B cell (primary cell): ENCODE measurements at regions not wholly inside any gene's neighbourhood (a gene's known extent, or its start where the extent isn't known, plus 50 kb on each side); places are given as distances from the start of the nearest gene placed in this dataset.

ENCODE experiments used
- ATAC-seq: fragments of 200-7000 bp; cut with Tn5 transposase; one replicate; pipeline ENCODE4 v1.10.0; 2021; ENCODE audit warnings: low read depth, mild to moderate bottlenecking, moderate number of reproducible peaks, moderate library complexity
- CTCF ChIA-PET: fragments of 350-600 bp; sonication (Branson Sonifier 250); formaldehyde crosslinking; loops from one replicate; lab custom pipeline; 2021; ENCODE audit warnings: antibody characterized with exemption, inconsistent platforms; lab: Charles Lee
- POLR2A ChIA-PET: fragments of 350-600 bp; sonication (Branson Sonifier 250); formaldehyde crosslinking; loops from one replicate; lab custom pipeline; 2021; ENCODE audit warnings: antibody characterized with exemption; lab: Charles Lee
- DNase-seq: peaks from one replicate; pipeline ENCODE4 v3.0.0; 2013
- H2AFZ ChIP-seq: 2 replicates; pipeline ENCODE4 v1.6.1; 2012; ENCODE audit warnings: mild to moderate bottlenecking, low read depth, low read length; ENCODE audit not compliant: insufficient read depth, poor library complexity, severe bottlenecking
- H3K27ac ChIP-seq, 2 donors: 1 replicate in 1 of 2; 2 replicates in 1 of 2; pipeline ENCODE4 v1.5.1; 2012 to 2013; ENCODE audit warnings: low read length in 2 of 2, mild to moderate bottlenecking in 2 of 2, moderate library complexity in 1 of 2
- H3K27me3 ChIP-seq, 4 experiments: fragments of 200-600 bp in 1 of 4; sonication (generic) in 1 of 4; replicated peaks in 1 of 4; 1 replicate in 2 of 4; 2 replicates in 2 of 4; pipeline versions ENCODE4 v1.6.1 to v1.7.0; 2013 to 2016; ENCODE audit warnings: low read length in 3 of 4, mild to moderate bottlenecking in 2 of 4, mixed read lengths in 1 of 4, moderate library complexity in 1 of 4; ENCODE audit not compliant: insufficient read depth in 4 of 4, control insufficient read depth in 3 of 4; ENCODE audit errors: control extremely low read depth in 1 of 4
- H3K36me3 ChIP-seq, 2 experiments: replicated peaks in 1 of 2; 1 replicate in 1 of 2; 2 replicates in 1 of 2; pipeline versions ENCODE4 v1.6.1 to v1.7.1; 2013; ENCODE audit warnings: low read length in 1 of 2; ENCODE audit not compliant: insufficient read depth in 2 of 2, control insufficient read depth in 1 of 2; ENCODE audit errors: control extremely low read depth in 1 of 2, extremely low read depth in 1 of 2
- H3K4me1 ChIP-seq, 2 donors: fragments of 200-600 bp in 1 of 2; sonication (generic) in 1 of 2; 1 replicate in 1 of 2; 2 replicates in 1 of 2; pipeline versions ENCODE4 v1.5.1 to v1.6.1; 2013 to 2017; ENCODE audit warnings: low read length in 2 of 2; ENCODE audit not compliant: control insufficient read depth in 2 of 2, insufficient read depth in 2 of 2
- H3K4me2 ChIP-seq: replicated peaks from 2 replicates; pipeline ENCODE3; 2012; ENCODE audit warnings: mild to moderate bottlenecking, low read depth, low read length; ENCODE audit not compliant: poor library complexity, severe bottlenecking
- H3K4me3 ChIP-seq, 5 experiments: fragments of 200-600 bp in 1 of 5; sonication (generic) in 1 of 5; 1 replicate in 3 of 5; 2 replicates in 2 of 5; pipeline versions ENCODE4 v1.5.1 to v1.7.0; 2011 to 2016; ENCODE audit warnings: low read length in 4 of 5, mild to moderate bottlenecking in 4 of 5, low read depth in 2 of 5, control low read depth in 1 of 5, moderate library complexity in 1 of 5; ENCODE audit not compliant: insufficient read depth in 1 of 5; ENCODE audit errors: control extremely low read depth in 1 of 5, extremely low read depth in 1 of 5
- H3K79me2 ChIP-seq: fragments of 200-600 bp; sonication (generic); one replicate; pipeline ENCODE4 v1.6.0; 2016; ENCODE audit warnings: low read length; ENCODE audit not compliant: control insufficient read depth, insufficient read depth
- H3K9ac ChIP-seq: fragments of 200-600 bp; sonication (generic); 2 replicates; pipeline ENCODE4 v1.6.1; 2017; ENCODE audit warnings: mild to moderate bottlenecking, low read length, moderate library complexity
- H3K9me3 ChIP-seq, 3 donors: one replicate each; pipeline versions ENCODE4 v1.6.1 to v1.7.1; 2013; ENCODE audit warnings: low read length in 2 of 3; ENCODE audit not compliant: control insufficient read depth in 2 of 3, insufficient read depth in 1 of 3; ENCODE audit errors: control extremely low read depth in 1 of 3
- H4K20me1 ChIP-seq: 2 replicates; pipeline ENCODE4 v1.6.0; 2012; ENCODE audit warnings: mild to moderate bottlenecking, low read length; ENCODE audit not compliant: insufficient read depth, control insufficient read depth, poor library complexity, severe bottlenecking
- H3K27ac Mint-ChIP-seq: one replicate; pipeline ENCODE4 v1.8.0; 2021; ENCODE audit warnings: mixed read lengths
- H3K27me3 Mint-ChIP-seq: one replicate; pipeline ENCODE4 v1.8.0; 2021; ENCODE audit warnings: mixed read lengths
- H3K4me1 Mint-ChIP-seq: one replicate; pipeline ENCODE4 v1.8.0; 2021; ENCODE audit warnings: mixed read lengths
- H3K4me3 Mint-ChIP-seq: one replicate; pipeline ENCODE4 v1.8.0; 2021; ENCODE audit warnings: mixed read lengths
- H3K9me3 Mint-ChIP-seq: one replicate; pipeline ENCODE4 v1.8.0; 2022; ENCODE audit warnings: mixed read lengths; ENCODE audit not compliant: insufficient read depth
- CTCF ChIP-seq: fragments of 200-600 bp; IDR thresholded peaks from one replicate; pipeline ENCODE4 v1.8.0; 2022; ENCODE audit warnings: antibody characterized with exemption, mild to moderate bottlenecking
- EZH2 ChIP-seq: IDR thresholded peaks from 2 replicates; pipeline ENCODE4 v1.6.1; 2012; ENCODE audit warnings: borderline replicate concordance, low read depth, mild to moderate bottlenecking, moderate library complexity, low read length; ENCODE audit not compliant: insufficient read depth, poor library complexity, severe bottlenecking
- WGBS: methylation state at CpG from one replicate; pipeline ENCODE4 v1.1.5; 2013; ENCODE audit warnings: missing lambda C conversion rate; ENCODE audit not compliant: insufficient coverage; 5-methylcytosine and 5-hydroxymethylcytosine counted together
- intact Hi-C: fragments of 100-400 bp; cut with micrococcal nuclease; formaldehyde crosslinking; loops from one replicate; pipeline ENCODE4 v1.10.0; 2022

- Mint-ChIP-seq H3K9me3 (peaks cover 6% of the 10 kb centered on the region), H3K27ac (no peak overlapping the region), H3K4me1 (peaks cover 7% of the 10 kb centered on the region), H3K4me3 (no peak overlapping the region), H3K27me3 (peaks cover 22% of the 10 kb centered on the region)
- no peaks in the 10 kb centered on the region for H3K79me2 ChIP-seq
- no peaks in the 10 kb centered on the region for H4K20me1 ChIP-seq
- H3K9me3 ChIP-seq, result peaks cover 2 to 6% (median 4%) of the 10 kb centered on the region in 3 donors
- ATAC-seq, result no peak
- no peak overlapping the region for H3K9ac ChIP-seq
- TF ChIP-seq CTCF (no peak), EZH2 (no peak)
- ChIA-PET CTCF (no interaction called here), POLR2A (no interaction called here)
- H3K4me1 ChIP-seq, result peaks cover 6 to 7% of the 10 kb centered on the region in 2 donors
- no peak overlapping the region for H2AFZ ChIP-seq
- H3K36me3 ChIP-seq, result no peaks in the 10 kb centered on the region
- peaks cover 0 to 4% (median 0%) of the 10 kb centered on the region in 4 experiments for H3K27me3 ChIP-seq
- no peak overlapping the region for H3K4me2 ChIP-seq
- no peak overlapping the region for H3K27ac ChIP-seq
- intact Hi-C loops, result no loop called here
- DNase-seq, result no peak
- 100% methylated on average over 2 of the region's 5 CpGs for WGBS
- no peak overlapping the region for H3K4me3 ChIP-seq
These were observed 60.0 kb upstream of the SPON1 start for GRCh38 chr11:13902523-13902922.

DNA sequence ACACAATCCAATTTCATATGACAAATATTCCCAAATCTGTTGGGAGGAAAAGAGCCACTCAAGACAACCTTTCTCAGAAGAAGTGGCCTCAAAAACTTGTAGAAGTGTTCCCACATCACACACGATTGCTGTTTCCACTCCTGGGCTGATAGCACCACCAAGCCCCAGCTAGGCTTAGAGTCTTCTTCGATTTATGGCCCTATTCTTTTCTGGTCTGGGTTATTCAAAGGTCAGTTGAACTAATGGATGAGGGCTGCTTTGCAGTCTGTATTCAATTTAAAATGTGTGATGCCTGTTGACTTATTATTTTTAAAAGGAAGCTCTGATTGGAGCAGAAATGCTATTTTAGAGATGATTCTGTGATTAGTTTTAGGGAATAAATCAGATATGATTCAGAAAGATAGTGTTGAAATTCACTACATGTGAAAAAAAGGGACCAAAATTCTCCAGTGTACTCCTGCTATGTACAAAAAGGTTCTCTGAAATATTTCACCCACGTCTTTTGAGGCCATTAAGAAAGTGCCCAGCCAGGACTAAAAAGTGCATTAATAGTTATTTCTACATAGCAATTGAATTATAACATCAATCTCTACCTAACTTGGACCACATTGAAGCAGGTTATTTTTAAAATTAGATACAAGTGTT lies 57.3 kb upstream of the SPON1 start:
- ChIA-PET CTCF (no interaction called here), POLR2A (no interaction called here)
- Histone ChIP-seq H4K20me1 (no peaks in the 10 kb centered on the region), H3K9me3 (peaks cover 3 to 11% (median 4%) of the 10 kb centered on the region in 3 donors), H3K9ac (no peak overlapping the region), H3K4me1 (no peaks in the 10 kb centered on the region), H3K4me2 (no peak overlapping the region), H3K27ac (no peak overlapping the region), H3K36me3 (no peaks in the 10 kb centered on the region), H3K27me3 (peaks cover 0 to 2% (median 0%) of the 10 kb centered on the region in 4 experiments), H2AFZ (no peak overlapping the region), H3K4me3 (no peak overlapping the region), H3K79me2 (no peaks in the 10 kb centered on the region)
- TF ChIP-seq EZH2 (no peak), CTCF (no peak)
- Mint-ChIP-seq H3K27ac (no peak overlapping the region), H3K4me3 (no peak overlapping the region), H3K4me1 (no peaks in the 10 kb centered on the region), H3K9me3 (peaks cover 6% of the 10 kb centered on the region), H3K27me3 (peaks cover 12% of the 10 kb centered on the region)
- DNase-seq, result no peak
- WGBS, result 100% methylated on average over 2 of the region's 3 CpGs
- intact Hi-C loops, result no loop called here
- ATAC-seq, result no peak
